ENCODE measurements at regions not wholly inside any gene's neighbourhood (a gene's known extent, or its start where the extent isn't known, plus 50 kb on each side); places are given as distances from the start of the nearest gene placed in this dataset.

DNA sequence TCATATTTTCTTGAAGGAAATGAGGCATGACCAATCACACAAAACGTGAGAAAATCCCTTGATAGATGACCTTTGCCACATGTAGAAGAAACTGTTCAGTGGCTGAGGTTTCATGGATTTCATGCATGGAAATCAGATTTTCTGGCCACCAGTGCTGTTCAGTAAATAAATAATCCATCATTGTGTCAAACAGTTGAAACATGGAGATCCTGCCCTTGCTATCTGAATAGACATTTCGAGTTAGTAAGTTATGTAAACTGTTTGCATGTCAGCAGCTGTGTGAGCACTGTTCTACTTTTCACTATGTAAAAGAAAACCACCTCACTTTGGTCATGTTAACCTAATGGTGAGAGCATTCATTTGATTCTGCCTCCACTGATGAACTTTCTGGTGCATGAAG, 793.9 kb upstream of the EPHA7 start:
- no peak for ATAC-seq
- no peak for TF ChIP-seq SNAI2 (CRISPR knock-in tag; IDR thresholded peaks at IDR 0.05)
- TF ChIP-seq ZNF70 (CRISPR knock-in tag; IDR thresholded peaks at IDR 0.05), result no peak
- no peak for TF ChIP-seq TCF4 (CRISPR knock-in tag; IDR thresholded peaks at IDR 0.05; ENCODE audit: borderline replicate concordance)
- TF ChIP-seq ZNF8 (CRISPR knock-in tag; IDR thresholded peaks at IDR 0.05), result no peak
- TF ChIP-seq ZNF565 (CRISPR knock-in tag; conservative IDR thresholded peaks at IDR 0.05; ENCODE audit: low read depth), result no peak

DNA sequence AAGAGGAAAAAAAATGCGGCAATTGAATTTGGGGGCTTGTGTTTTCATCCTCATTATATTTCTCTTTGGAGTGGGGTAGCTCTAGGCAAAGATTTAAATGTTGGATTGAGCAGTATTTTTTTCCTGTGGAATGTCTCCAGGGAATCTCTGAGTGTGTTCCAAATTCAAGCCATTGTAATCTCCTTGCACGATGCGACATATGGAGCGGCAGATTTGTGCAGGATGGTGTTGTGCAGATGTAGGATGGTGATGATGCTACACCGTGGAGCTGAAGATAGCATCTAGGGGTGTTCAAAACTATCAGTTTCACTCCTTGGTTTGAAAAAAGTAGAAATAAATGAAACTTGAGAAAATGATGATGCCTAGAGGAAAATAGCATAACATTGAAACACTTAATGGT, 777.5 kb upstream of the EPHA7 start:
- ATAC-seq, result no peak
- TF ChIP-seq ZNF8 (CRISPR knock-in tag; IDR thresholded peaks at IDR 0.05), result no peak
- TF ChIP-seq GLIS3 (CRISPR knock-in tag; IDR thresholded peaks at IDR 0.05), result no peak
- TF ChIP-seq PPARA (CRISPR knock-in tag; IDR thresholded peaks at IDR 0.05; ENCODE audit: borderline replicate concordance), result no peak
- TF ChIP-seq TSHZ2 (CRISPR knock-in tag; IDR thresholded peaks at IDR 0.05), result no peak
- TF ChIP-seq ESRRG (CRISPR knock-in tag; IDR thresholded peaks at IDR 0.05), result no peak
- TF ChIP-seq, protein P1, sequence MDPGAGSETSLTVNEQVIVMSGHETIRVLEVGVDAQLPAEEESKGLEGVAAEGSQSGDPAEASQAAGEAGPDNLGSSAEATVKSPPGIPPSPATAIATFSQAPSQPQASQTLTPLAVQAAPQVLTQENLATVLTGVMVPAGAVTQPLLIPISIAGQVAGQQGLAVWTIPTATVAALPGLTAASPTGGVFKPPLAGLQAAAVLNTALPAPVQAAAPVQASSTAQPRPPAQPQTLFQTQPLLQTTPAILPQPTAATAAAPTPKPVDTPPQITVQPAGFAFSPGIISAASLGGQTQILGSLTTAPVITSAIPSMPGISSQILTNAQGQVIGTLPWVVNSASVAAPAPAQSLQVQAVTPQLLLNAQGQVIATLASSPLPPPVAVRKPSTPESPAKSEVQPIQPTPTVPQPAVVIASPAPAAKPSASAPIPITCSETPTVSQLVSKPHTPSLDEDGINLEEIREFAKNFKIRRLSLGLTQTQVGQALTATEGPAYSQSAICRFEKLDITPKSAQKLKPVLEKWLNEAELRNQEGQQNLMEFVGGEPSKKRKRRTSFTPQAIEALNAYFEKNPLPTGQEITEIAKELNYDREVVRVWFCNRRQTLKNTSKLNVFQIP (CRISPR knock-in tag; IDR thresholded peaks at IDR 0.05; ENCODE audit: borderline replicate concordance, low read depth), result no peak
- no peak for TF ChIP-seq ISL1 (CRISPR knock-in tag; IDR thresholded peaks at IDR 0.05)

- TF ChIP-seq CSRNP3 (CRISPR knock-in tag; IDR thresholded peaks at IDR 0.05), result no peak
- TF ChIP-seq ZNF70 (CRISPR knock-in tag; IDR thresholded peaks at IDR 0.05), result no peak
- TF ChIP-seq, protein P2, sequence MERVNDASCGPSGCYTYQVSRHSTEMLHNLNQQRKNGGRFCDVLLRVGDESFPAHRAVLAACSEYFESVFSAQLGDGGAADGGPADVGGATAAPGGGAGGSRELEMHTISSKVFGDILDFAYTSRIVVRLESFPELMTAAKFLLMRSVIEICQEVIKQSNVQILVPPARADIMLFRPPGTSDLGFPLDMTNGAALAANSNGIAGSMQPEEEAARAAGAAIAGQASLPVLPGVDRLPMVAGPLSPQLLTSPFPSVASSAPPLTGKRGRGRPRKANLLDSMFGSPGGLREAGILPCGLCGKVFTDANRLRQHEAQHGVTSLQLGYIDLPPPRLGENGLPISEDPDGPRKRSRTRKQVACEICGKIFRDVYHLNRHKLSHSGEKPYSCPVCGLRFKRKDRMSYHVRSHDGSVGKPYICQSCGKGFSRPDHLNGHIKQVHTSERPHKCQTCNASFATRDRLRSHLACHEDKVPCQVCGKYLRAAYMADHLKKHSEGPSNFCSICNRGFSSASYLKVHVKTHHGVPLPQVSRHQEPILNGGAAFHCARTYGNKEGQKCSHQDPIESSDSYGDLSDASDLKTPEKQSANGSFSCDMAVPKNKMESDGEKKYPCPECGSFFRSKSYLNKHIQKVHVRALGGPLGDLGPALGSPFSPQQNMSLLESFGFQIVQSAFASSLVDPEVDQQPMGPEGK (CRISPR knock-in tag; IDR thresholded peaks at IDR 0.05; ENCODE audit: borderline replicate concordance), result no peak
- no peak for TF ChIP-seq ZFP30 (CRISPR knock-in tag; IDR thresholded peaks at IDR 0.05)
- no peak for TF ChIP-seq ZNF565 (CRISPR knock-in tag; conservative IDR thresholded peaks at IDR 0.05; ENCODE audit: low read depth)
- TF ChIP-seq BACH2 (CRISPR knock-in tag; IDR thresholded peaks at IDR 0.05; ENCODE audit: borderline replicate concordance), result no peak
- no peak for TF ChIP-seq CSDC2 (CRISPR knock-in tag; IDR thresholded peaks at IDR 0.05)
- no peak for TF ChIP-seq ZNF8 (CRISPR knock-in tag; IDR thresholded peaks at IDR 0.05)
- no peak for TF ChIP-seq ZC3H10 (CRISPR knock-in tag; IDR thresholded peaks at IDR 0.05)
- no peak for TF ChIP-seq TSHZ2 (CRISPR knock-in tag; IDR thresholded peaks at IDR 0.05)
- TF ChIP-seq, protein P1 (CRISPR knock-in tag; IDR thresholded peaks at IDR 0.05; ENCODE audit: borderline replicate concordance, low read depth), result no peak
- TF ChIP-seq SNAI2 (CRISPR knock-in tag; IDR thresholded peaks at IDR 0.05), result no peak
- TF ChIP-seq ISL1 (CRISPR knock-in tag; IDR thresholded peaks at IDR 0.05), result no peak
- TF ChIP-seq ESRRG (CRISPR knock-in tag; IDR thresholded peaks at IDR 0.05), result no peak
- no peak for TF ChIP-seq GLIS3 (CRISPR knock-in tag; IDR thresholded peaks at IDR 0.05)
- TF ChIP-seq TOX (CRISPR knock-in tag; IDR thresholded peaks at IDR 0.05; ENCODE audit: borderline replicate concordance), result no peak
- no peak for TF ChIP-seq CREB5 (CRISPR knock-in tag; IDR thresholded peaks at IDR 0.05; ENCODE audit: low read depth)
- no peak for TF ChIP-seq OSR1 (CRISPR knock-in tag; IDR thresholded peaks at IDR 0.05)
- no peak for TF ChIP-seq ZFP3 (CRISPR knock-in tag; IDR thresholded peaks at IDR 0.05)
- no peak for ATAC-seq
These were observed 770.7 kb upstream of the EPHA7 start for GRCh38 chr6:94190030-94190429.

Measured in SK-N-SH treated with all-trans-retinoic acid at 6 μM for 48 hours (cell line).